OCI-LY3 (cell line): ENCODE measurements at regions not wholly inside any gene's neighbourhood (a gene's known extent, or its start where the extent isn't known, plus 50 kb on each side); places are given as distances from the start of the nearest gene placed in this dataset.

Experiments used
- H2AFZ ChIP-seq: fragments of 200-600, 300-600 bp; shearing (Covaris generic); 2 replicates; pipeline ENCODE4 v1.6.0; 2014; ENCODE audit warnings: antibody characterized with exemption, low read depth, low read length
- H3K27ac ChIP-seq: fragments of 200-600, 300-600 bp; sonication (generic); 2 replicates; pipeline ENCODE4 v1.5.1; 2014; ENCODE audit warnings: mild to moderate bottlenecking, low read length, moderate library complexity, mixed read lengths
- H3K27me3 ChIP-seq: fragments of 200-600, 300-600 bp; sonication (generic); 2 replicates; pipeline ENCODE4 v1.6.1; 2014; ENCODE audit warnings: low read depth, low read length, mixed read lengths
- H3K36me3 ChIP-seq: fragments of 200-600, 300-600 bp; sonication (generic); replicated peaks from 2 replicates; pipeline ENCODE3; 2014; ENCODE audit warnings: low read depth, low read length, mixed read lengths
- H3K4me1 ChIP-seq: fragments of 300-600, 200-600 bp; sonication (generic); 2 replicates; pipeline ENCODE4 v1.6.1; 2014; ENCODE audit warnings: low read length, mixed read lengths
- H3K4me2 ChIP-seq: fragments of 200-600, 300-600 bp; sonication (generic); 2 replicates; pipeline ENCODE4 v1.6.1; 2014; ENCODE audit warnings: low read length, mixed read lengths
- H3K4me3 ChIP-seq: fragments of 300-600, 200-600 bp; sonication (generic); 2 replicates; pipeline ENCODE4 v1.5.1; 2014; ENCODE audit warnings: antibody characterized with exemption, mild to moderate bottlenecking, low read length, moderate library complexity
- H3K79me2 ChIP-seq: fragments of 300-600, 200-600 bp; shearing (Covaris generic); 2 replicates; pipeline ENCODE4 v1.6.1; 2014; ENCODE audit warnings: mild to moderate bottlenecking, low read length, mixed read lengths
- H3K9ac ChIP-seq: fragments of 300-600, 200-600 bp; shearing (Covaris generic); 2 replicates; pipeline ENCODE4 v1.6.0; 2014; ENCODE audit warnings: mild to moderate bottlenecking, low read length, moderate library complexity
- H3K9me3 ChIP-seq: fragments of 200-600, 300-600 bp; shearing (Covaris generic); 2 replicates; pipeline ENCODE4 v1.6.1; 2014; ENCODE audit warnings: low read length, mixed read lengths; ENCODE audit not compliant: insufficient read depth
- H4K20me1 ChIP-seq: fragments of 200-600, 300-600 bp; sonication (generic); 2 replicates; pipeline ENCODE4 v1.6.1; 2016; ENCODE audit warnings: low read length, mixed read lengths; ENCODE audit not compliant: insufficient read depth
- EZH2phosphoT487 ChIP-seq: fragments of 200-600 bp; shearing (Covaris generic); IDR thresholded peaks from 2 replicates; pipeline ENCODE4 v1.6.1; 2018; ENCODE audit warnings: antibody characterized with exemption, mixed run types, low read depth
- TF ChIP-seq, protein P1 (sequence below): fragments of 200-600, 300-600 bp; sonication (generic); IDR thresholded peaks from 2 replicates; pipeline ENCODE4 v1.5.1; 2014; ENCODE audit warnings: antibody characterized with exemption, low read length, low read depth

DNA sequence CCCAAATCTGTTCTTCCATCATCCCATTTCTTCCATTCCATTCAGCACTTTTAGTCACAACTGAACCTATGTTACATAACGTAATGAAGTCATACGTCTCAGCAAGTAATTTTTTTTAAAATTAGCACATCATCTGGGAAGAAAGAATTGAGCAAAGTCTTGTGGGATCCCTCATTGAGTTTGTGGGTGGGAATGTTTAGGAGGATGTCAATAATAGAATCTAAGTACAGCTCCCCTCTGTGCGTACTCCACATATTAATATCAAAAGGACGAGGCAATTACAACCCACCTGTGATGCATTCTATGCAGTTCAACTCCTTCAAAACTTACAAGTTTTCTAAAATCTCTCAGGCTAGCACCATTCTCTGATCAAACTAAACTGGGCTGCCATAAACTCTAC is 526.3 kb downstream of the AGTPBP1 start:
- no peaks in the 10 kb centered on the region for H3K4me1 ChIP-seq

DNA sequence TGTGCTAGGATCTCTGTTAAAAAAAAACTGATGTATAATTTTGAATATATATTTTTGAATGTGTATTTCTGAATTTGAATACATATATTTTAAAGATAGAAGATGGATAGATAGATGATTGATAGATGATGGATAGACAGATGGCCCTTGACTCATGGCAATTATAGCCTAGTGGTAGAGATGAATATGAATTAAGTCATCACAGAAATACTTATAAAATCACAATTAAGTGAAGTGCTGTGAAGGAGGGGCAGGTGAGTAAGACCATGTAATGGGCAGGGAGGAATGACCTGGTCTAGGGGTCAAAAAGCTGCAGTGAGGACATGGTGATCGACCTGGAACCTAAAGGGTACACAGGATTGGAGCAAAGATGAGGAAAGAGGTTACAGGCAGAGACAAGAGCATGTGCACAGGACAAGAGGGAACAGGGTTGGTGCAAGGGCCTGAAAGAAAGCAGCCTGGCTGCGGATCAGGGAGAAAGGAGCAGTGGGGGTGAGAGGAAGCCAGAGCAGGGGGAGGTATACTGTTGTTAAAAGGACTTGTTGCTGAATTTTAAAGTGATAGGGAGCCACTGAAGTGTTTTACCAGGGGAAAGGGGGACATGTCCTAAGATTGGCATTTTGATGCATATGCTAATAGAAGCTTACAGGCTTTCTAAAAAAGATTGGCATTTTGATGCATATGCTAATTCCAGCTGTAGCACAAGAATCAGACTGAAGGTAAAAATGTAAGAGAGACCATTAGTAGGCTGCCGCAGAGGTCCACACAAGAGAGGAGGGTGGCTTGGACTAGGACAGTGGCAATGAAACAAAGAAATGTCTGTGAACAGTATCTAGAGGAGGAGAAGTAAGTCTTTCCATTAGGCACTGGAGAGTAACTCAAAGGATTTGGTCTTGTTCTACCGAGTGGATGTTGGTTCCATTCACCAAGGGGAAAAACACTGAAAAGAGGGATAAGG is 527.8 kb downstream of the AGTPBP1 start:
- H3K36me3 ChIP-seq: no peaks in the 10 kb centered on the region
- H3K27ac ChIP-seq: no peak overlapping the region
- H3K9me3 ChIP-seq: no peaks in the 10 kb centered on the region
- peaks cover 15% of the 10 kb centered on the region; the same call in 1 of the 2 replicates for H3K27me3 ChIP-seq
- H3K79me2 ChIP-seq: no peaks in the 10 kb centered on the region
- TF ChIP-seq EZH2phosphoT487: no peak
- TF ChIP-seq, protein P1, sequence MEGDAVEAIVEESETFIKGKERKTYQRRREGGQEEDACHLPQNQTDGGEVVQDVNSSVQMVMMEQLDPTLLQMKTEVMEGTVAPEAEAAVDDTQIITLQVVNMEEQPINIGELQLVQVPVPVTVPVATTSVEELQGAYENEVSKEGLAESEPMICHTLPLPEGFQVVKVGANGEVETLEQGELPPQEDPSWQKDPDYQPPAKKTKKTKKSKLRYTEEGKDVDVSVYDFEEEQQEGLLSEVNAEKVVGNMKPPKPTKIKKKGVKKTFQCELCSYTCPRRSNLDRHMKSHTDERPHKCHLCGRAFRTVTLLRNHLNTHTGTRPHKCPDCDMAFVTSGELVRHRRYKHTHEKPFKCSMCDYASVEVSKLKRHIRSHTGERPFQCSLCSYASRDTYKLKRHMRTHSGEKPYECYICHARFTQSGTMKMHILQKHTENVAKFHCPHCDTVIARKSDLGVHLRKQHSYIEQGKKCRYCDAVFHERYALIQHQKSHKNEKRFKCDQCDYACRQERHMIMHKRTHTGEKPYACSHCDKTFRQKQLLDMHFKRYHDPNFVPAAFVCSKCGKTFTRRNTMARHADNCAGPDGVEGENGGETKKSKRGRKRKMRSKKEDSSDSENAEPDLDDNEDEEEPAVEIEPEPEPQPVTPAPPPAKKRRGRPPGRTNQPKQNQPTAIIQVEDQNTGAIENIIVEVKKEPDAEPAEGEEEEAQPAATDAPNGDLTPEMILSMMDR: no peak
- no peaks in the 10 kb centered on the region for H4K20me1 ChIP-seq
- H3K4me2 ChIP-seq: no peak overlapping the region
- H3K4me3 ChIP-seq: no peak overlapping the region
- no peak overlapping the region for H2AFZ ChIP-seq
- no peak overlapping the region for H3K9ac ChIP-seq
- no peaks in the 10 kb centered on the region for H3K4me1 ChIP-seq

More for the DNA sequence above, 526.3 kb downstream of the AGTPBP1 start:
- no peak overlapping the region for H3K4me3 ChIP-seq
- no peak overlapping the region for H3K9ac ChIP-seq
- peaks cover 15% of the 10 kb centered on the region; the same call in 1 of the 2 replicates for H3K27me3 ChIP-seq
- H3K36me3 ChIP-seq: no peaks in the 10 kb centered on the region
- H2AFZ ChIP-seq: no peak overlapping the region
- H3K9me3 ChIP-seq: no peaks in the 10 kb centered on the region
- H3K79me2 ChIP-seq: no peaks in the 10 kb centered on the region
- H4K20me1 ChIP-seq: no peaks in the 10 kb centered on the region
- TF ChIP-seq, protein P1: no peak
- no peak overlapping the region for H3K4me2 ChIP-seq
- H3K27ac ChIP-seq: no peak overlapping the region

DNA sequence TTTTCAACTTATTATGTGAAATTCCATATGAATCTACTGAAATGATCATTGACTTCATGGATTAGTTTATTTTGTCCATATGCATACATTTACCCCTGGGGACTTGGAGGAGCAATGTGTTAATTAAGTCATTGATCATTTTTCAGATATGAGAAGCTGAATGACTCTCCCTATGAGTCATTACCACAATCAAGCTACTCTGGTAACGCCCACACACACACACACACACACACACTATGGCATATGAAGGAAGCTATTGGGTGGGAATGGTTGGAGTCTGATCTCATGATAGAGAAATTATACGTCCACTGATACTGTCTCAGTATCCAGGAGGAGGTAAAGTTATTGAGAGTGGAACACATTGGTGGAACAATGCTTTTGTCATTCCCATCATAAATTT is 528.9 kb downstream of the AGTPBP1 start:
- H3K36me3 ChIP-seq: no peaks in the 10 kb centered on the region
- H3K79me2 ChIP-seq: no peaks in the 10 kb centered on the region
- peaks cover 15% of the 10 kb centered on the region; the same call in 1 of the 2 replicates for H3K27me3 ChIP-seq
- H3K9ac ChIP-seq: no peak overlapping the region
- H3K4me1 ChIP-seq: no peaks in the 10 kb centered on the region
- H4K20me1 ChIP-seq: no peaks in the 10 kb centered on the region
- no peak overlapping the region for H3K27ac ChIP-seq
- no peak overlapping the region for H3K4me2 ChIP-seq
- H3K4me3 ChIP-seq: no peak overlapping the region
- H3K9me3 ChIP-seq: no peaks in the 10 kb centered on the region
- no peak overlapping the region for H2AFZ ChIP-seq
- TF ChIP-seq, protein P1: no peak
- TF ChIP-seq EZH2phosphoT487: no peak

DNA sequence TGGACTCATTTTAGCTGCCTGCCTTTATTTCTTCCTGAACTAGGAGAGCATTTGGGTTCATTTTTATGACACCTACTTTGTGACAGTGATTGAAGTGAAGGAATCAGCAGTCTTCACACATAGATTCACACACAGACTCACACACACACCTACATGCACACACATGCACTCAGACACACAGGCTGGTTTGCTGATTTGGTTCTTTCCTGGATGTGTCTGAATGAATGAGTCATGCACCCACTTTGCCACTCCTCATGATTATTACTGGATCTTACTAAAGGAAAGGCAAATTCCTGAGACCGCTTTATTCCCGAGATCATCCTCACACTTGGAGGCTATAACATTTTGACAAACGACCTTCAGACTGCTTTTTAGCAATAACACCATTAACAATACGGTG is 529.5 kb downstream of the AGTPBP1 start:
- no peak overlapping the region for H3K4me2 ChIP-seq
- no peak overlapping the region for H3K9ac ChIP-seq
- H3K4me3 ChIP-seq: no peak overlapping the region
- H3K27ac ChIP-seq: no peak overlapping the region
- no peaks in the 10 kb centered on the region for H3K36me3 ChIP-seq
- peaks cover 15% of the 10 kb centered on the region; the same call in 1 of the 2 replicates for H3K27me3 ChIP-seq
- no peaks in the 10 kb centered on the region for H3K9me3 ChIP-seq
- H2AFZ ChIP-seq: no peak overlapping the region
- H3K4me1 ChIP-seq: no peaks in the 10 kb centered on the region
- no peaks in the 10 kb centered on the region for H3K79me2 ChIP-seq
- TF ChIP-seq, protein P1: no peak
- no peak for TF ChIP-seq EZH2phosphoT487
- H4K20me1 ChIP-seq: no peaks in the 10 kb centered on the region
